ENCODE measurements at regions not wholly inside any gene's neighbourhood (a gene's known extent, or its start where the extent isn't known, plus 50 kb on each side); places are given as distances from the start of the nearest gene placed in this dataset.

GRCh38 chr5:53194086-53194485 is 84.5 kb upstream of the MOCS2 start:
- Mint-ChIP-seq H3K9me3 (peaks cover 21% of the 10 kb centered on the region), H3K27me3 (ENCODE audit: low read depth) (peaks cover 9% of the 10 kb centered on the region), H3K4me1 (peaks cover 4% of the 10 kb centered on the region), H3K36me3 (ENCODE audit: low read depth) (no peaks in the 10 kb centered on the region), H3K4me3 (no peak overlapping the region), H3K27ac (no peak overlapping the region)
- TF ChIP-seq, protein P1, sequence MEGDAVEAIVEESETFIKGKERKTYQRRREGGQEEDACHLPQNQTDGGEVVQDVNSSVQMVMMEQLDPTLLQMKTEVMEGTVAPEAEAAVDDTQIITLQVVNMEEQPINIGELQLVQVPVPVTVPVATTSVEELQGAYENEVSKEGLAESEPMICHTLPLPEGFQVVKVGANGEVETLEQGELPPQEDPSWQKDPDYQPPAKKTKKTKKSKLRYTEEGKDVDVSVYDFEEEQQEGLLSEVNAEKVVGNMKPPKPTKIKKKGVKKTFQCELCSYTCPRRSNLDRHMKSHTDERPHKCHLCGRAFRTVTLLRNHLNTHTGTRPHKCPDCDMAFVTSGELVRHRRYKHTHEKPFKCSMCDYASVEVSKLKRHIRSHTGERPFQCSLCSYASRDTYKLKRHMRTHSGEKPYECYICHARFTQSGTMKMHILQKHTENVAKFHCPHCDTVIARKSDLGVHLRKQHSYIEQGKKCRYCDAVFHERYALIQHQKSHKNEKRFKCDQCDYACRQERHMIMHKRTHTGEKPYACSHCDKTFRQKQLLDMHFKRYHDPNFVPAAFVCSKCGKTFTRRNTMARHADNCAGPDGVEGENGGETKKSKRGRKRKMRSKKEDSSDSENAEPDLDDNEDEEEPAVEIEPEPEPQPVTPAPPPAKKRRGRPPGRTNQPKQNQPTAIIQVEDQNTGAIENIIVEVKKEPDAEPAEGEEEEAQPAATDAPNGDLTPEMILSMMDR (IDR thresholded peaks at IDR 0.05; ENCODE audit: unreplicated experiment in 3 of 3) = no peak

DNA sequence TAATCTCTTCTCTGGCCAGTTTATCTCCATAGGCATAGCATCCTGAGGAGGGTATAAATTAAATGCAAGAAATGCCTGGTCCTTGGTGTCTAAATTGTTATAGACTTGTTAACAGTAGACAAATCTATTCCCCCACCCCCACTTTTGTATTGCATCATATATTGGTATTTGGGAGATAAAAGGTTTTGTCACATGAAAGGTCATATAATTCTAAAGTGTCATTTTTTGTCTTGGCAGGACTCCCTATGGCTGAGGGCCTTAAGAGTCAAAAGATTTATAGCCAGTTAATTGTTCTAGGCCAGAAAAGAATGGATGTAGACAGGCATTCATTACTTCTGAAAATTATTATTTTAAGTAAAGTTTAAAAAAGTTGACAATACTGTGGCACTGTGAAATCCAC is 90.3 kb upstream of the MOCS2 start:
- peaks cover 4% of the 10 kb centered on the region for H3K4me1 Mint-ChIP-seq
- TF ChIP-seq, protein P1 (IDR thresholded peaks at IDR 0.05; ENCODE audit: unreplicated experiment in 3 of 3) = no peak
- peaks cover 3% of the 10 kb centered on the region for H3K27me3 Mint-ChIP-seq (ENCODE audit: low read depth)
- H3K9me3 Mint-ChIP-seq = no peaks in the 10 kb centered on the region
- no peak overlapping the region for H3K4me3 Mint-ChIP-seq
- no peak overlapping the region for H3K27ac Mint-ChIP-seq
- no peaks in the 10 kb centered on the region for H3K36me3 Mint-ChIP-seq (ENCODE audit: low read depth)

DNA sequence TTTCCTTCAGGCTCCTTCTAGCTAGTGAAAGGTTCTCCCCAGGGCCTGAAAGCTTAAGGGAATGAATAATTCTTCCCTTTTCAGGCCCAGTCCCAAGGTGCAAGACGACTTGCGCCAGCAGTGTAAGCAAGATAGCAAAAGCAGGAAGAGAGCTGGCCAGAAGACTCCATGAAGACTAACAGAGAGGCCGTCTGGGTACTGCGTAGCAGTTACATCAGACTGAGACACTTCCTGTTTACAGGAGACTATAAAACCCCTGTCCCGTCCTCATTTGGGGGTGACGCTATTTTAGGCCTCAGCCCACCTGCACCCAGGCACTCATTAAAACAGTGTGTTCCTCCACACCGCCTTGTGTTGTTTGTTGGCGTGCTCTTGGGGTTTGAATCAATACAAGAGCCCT is 90.7 kb upstream of the MOCS2 start:
- Mint-ChIP-seq H3K4me1 (peaks cover 4% of the 10 kb centered on the region), H3K9me3 (no peaks in the 10 kb centered on the region), H3K36me3 (ENCODE audit: low read depth) (no peaks in the 10 kb centered on the region), H3K4me3 (no peak overlapping the region), H3K27ac (no peak overlapping the region), H3K27me3 (ENCODE audit: low read depth) (peaks cover 3% of the 10 kb centered on the region)
- TF ChIP-seq, protein P1 (IDR thresholded peaks at IDR 0.05; ENCODE audit: unreplicated experiment in 3 of 3) = no peak

GRCh38 chr5:53201746-53202145 is 92.2 kb upstream of the MOCS2 start:
- TF ChIP-seq, protein P1 (IDR thresholded peaks at IDR 0.05; ENCODE audit: unreplicated experiment in 3 of 3) = no peak
- no peaks in the 10 kb centered on the region for H3K36me3 Mint-ChIP-seq (ENCODE audit: low read depth)
- no peak overlapping the region for H3K4me3 Mint-ChIP-seq
- H3K4me1 Mint-ChIP-seq = peaks cover 4% of the 10 kb centered on the region
- H3K27me3 Mint-ChIP-seq (ENCODE audit: low read depth) = no peaks in the 10 kb centered on the region
- H3K27ac Mint-ChIP-seq = no peak overlapping the region
- peaks cover 2% of the 10 kb centered on the region for H3K9me3 Mint-ChIP-seq

GRCh38 chr5:53206562-53206961 is 97.0 kb upstream of the MOCS2 start:
- H3K36me3 Mint-ChIP-seq (ENCODE audit: low read depth) = no peaks in the 10 kb centered on the region
- H3K4me3 Mint-ChIP-seq = no peak overlapping the region
- H3K9me3 Mint-ChIP-seq = peaks cover 2% of the 10 kb centered on the region
- H3K27ac Mint-ChIP-seq = no peak overlapping the region
- H3K27me3 Mint-ChIP-seq (ENCODE audit: low read depth) = no peaks in the 10 kb centered on the region
- no peaks in the 10 kb centered on the region for H3K4me1 Mint-ChIP-seq
- TF ChIP-seq, protein P1 (IDR thresholded peaks at IDR 0.05; ENCODE audit: unreplicated experiment in 3 of 3) = no peak

- H3K9me3 Mint-ChIP-seq = peaks cover 9% of the 10 kb centered on the region
- no peak overlapping the region for H3K4me3 Mint-ChIP-seq
- H3K36me3 Mint-ChIP-seq (ENCODE audit: low read depth) = no peaks in the 10 kb centered on the region
- H3K4me1 Mint-ChIP-seq = no peaks in the 10 kb centered on the region
- H3K27me3 Mint-ChIP-seq (ENCODE audit: low read depth) = peaks cover 3% of the 10 kb centered on the region
- TF ChIP-seq, protein P1 (IDR thresholded peaks at IDR 0.05; ENCODE audit: unreplicated experiment in 3 of 3) = no peak
- H3K27ac Mint-ChIP-seq = no peak overlapping the region
Observed at GRCh38 chr5:53211799-53212198, 102.2 kb upstream of the MOCS2 start.

All from nephron (organoid).